ENCODE measurements at regions not wholly inside any gene's neighbourhood (a gene's known extent, or its start where the extent isn't known, plus 50 kb on each side); places are given as distances from the start of the nearest gene placed in this dataset.

DNA sequence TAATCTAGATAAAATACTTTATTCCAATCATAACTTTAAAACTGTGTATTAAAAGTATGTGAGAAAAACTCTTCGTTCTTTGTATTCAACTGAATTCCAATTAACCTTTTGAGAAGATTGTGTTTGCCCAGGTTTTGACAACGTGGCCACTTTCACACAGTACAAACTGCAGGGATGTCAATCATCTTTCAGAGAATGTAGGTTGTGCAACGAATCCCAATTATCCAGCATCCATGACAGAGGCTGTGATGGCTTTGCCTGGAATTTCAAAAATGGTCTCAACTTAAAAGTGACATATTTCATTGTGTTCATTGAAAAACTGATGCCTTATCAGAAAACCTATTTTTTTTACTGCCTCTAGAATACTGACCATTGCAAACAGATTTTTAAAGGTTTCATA, 615.1 kb upstream of the KCNMB2 start:
- TF ChIP-seq, protein P1, sequence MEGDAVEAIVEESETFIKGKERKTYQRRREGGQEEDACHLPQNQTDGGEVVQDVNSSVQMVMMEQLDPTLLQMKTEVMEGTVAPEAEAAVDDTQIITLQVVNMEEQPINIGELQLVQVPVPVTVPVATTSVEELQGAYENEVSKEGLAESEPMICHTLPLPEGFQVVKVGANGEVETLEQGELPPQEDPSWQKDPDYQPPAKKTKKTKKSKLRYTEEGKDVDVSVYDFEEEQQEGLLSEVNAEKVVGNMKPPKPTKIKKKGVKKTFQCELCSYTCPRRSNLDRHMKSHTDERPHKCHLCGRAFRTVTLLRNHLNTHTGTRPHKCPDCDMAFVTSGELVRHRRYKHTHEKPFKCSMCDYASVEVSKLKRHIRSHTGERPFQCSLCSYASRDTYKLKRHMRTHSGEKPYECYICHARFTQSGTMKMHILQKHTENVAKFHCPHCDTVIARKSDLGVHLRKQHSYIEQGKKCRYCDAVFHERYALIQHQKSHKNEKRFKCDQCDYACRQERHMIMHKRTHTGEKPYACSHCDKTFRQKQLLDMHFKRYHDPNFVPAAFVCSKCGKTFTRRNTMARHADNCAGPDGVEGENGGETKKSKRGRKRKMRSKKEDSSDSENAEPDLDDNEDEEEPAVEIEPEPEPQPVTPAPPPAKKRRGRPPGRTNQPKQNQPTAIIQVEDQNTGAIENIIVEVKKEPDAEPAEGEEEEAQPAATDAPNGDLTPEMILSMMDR (conservative IDR thresholded peaks at IDR 0.05; ENCODE audit: low read length): no peak
- no peak for TF ChIP-seq EZH2phosphoT487 (IDR thresholded peaks at IDR 0.05; ENCODE audit: borderline replicate concordance)

Measured in Loucy (cell line).